ENCODE measurements at regions not wholly inside any gene's neighbourhood (a gene's known extent, or its start where the extent isn't known, plus 50 kb on each side); places are given as distances from the start of the nearest gene placed in this dataset.

- no peak for TF ChIP-seq POLR2A (IDR thresholded peaks at IDR 0.05; ENCODE audit: borderline replicate concordance, extremely low read depth, insufficient read depth, insufficient read length)
- TF ChIP-seq EZH2 (IDR thresholded peaks at IDR 0.05): no peak
- no peak for TF ChIP-seq CTCF (IDR thresholded peaks at IDR 0.05 in 2 of 3, conservative IDR thresholded peaks at IDR 0.05 in 1 of 3; ENCODE audit: borderline replicate concordance in 1 of 3, insufficient read depth in 1 of 3, low read depth in 2 of 3, low read length in 2 of 3)
- TF ChIP-seq ZNF274 (IDR thresholded peaks at IDR 0.05; ENCODE audit: low read depth, low read length): no peak
- TF ChIP-seq SIN3A (IDR thresholded peaks at IDR 0.05; ENCODE audit: low read depth): no peak
- no peak for TF ChIP-seq POLR2AphosphoS5 (IDR thresholded peaks at IDR 0.05; ENCODE audit: low read depth, low read length)
- TF ChIP-seq ZBTB33 (IDR thresholded peaks at IDR 0.05; ENCODE audit: extremely low read depth, insufficient replicate concordance, low read length): no peak
These were observed 149.3 kb upstream of the MSX2 start for GRCh38 chr5:174575043-174575442.

Measured in HCT116 (cell line).